GM21576 (cell line): ENCODE measurements at regions not wholly inside any gene's neighbourhood (a gene's known extent, or its start where the extent isn't known, plus 50 kb on each side); places are given as distances from the start of the nearest gene placed in this dataset.

Experiments used
- ATAC-seq: cut with Tn5 transposase; IDR thresholded peaks from one replicate; pipeline ENCODE4 v1.9.1; 2021; ENCODE audit warnings: mild to moderate bottlenecking, moderate library complexity; ENCODE audit not compliant: unreplicated experiment

- ATAC-seq, result no peak
Observed at GRCh38 chr18:45119876-45120275, 439.2 kb downstream of the SETBP1 start.

DNA sequence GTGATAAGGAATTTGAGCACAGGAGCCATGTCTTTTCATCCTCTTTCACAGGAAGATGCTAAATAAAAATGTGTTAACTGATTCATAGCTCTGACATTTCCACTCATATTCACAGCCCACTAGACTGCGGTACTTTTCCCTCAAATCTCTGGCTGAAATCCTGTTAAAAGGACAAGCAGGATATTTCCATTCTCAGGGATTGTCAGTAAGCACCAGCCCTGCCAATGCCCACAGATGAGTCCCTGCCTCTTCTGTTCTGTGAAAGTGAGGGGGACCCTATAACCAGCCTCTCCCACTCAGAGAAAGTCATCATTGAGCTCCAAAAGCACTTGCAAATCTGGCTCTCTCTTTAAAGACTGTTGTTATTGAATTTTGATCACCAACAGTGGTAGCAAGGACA, 440.5 kb downstream of the SETBP1 start:
- no peak for ATAC-seq

- no peak for ATAC-seq
Observed at GRCh38 chr18:45122506-45122905, 441.8 kb downstream of the SETBP1 start.

DNA sequence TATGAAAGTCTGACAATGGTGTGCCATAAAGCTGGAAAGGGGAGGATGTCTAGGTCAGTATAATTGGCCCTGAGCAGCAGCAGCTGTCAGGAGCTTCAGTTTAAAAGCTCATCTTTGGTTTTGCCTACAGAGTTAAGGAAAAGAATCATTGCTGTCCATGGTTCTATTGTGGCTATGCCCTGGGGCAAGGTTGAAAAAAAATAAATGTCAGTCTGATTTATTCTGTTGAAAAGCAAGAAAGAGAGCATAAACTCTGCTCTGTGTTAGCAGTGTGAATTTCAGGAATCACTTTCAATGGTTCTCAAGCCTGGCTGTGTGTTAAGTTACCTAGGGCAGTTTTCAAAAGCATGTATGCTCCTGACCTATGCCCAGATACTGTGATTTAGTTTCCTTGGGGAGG, 446.7 kb downstream of the SETBP1 start:
- no peak for ATAC-seq

GRCh38 chr18:45133276-45133675, 452.6 kb downstream of the SETBP1 start:
- ATAC-seq, result no peak

DNA sequence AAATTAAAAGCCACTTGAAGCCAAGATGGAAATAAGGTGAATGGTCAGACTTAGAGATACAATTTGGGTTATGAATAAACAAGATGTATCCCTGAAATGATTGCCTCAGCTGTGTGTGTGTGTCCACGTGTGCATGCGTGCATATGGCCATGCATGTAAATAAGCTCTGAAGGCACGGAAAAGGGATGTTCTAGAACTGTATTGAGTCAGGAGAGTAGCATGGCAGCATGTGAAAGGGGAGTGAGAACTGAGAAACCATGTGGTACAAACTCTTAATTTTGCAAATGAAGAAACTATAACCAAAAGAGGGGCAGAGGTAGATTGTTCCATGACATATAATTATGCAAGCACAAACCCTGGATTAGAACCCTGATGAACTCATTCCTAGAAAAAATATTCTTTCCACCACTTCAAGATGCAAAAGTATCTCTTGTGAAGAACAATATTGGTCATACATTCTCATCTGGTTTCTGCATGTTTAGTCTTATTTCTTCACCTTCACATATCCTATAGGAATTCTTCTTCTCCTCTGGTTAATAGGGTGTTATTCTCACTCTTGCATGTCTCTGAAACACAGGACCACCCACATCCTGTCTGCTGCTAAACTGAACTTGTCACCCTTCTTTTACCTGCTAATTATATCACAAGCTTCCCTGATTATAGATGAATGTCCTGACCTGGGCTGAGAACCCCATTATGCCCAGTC, 455.8 kb downstream of the SETBP1 start:
- no peak for ATAC-seq

DNA sequence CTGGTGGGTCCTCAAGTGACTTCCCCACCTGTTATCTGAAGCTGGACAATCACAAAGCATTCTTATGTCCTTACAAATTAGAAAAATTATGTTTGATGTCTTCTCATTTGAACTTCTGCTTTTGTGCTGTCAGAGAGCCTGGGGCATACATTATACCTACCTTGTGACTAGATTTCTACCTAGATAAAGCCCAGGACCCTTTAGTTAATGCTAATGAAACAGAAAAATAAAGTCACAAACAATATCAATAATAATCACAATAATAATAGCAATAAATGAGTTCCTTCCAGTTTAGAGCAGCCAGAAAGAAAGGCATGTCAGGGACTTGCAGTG, 456.4 kb downstream of the SETBP1 start:
- no peak for ATAC-seq

- no peak for ATAC-seq
Observed at GRCh38 chr18:45139478-45139877, 458.8 kb downstream of the SETBP1 start.

- ATAC-seq, result no peak
Observed at GRCh38 chr18:45142868-45143267, 462.2 kb downstream of the SETBP1 start.

- ATAC-seq, result no peak
Observed at GRCh38 chr18:45149712-45150111, 465.6 kb upstream of the SLC14A2 start.

DNA sequence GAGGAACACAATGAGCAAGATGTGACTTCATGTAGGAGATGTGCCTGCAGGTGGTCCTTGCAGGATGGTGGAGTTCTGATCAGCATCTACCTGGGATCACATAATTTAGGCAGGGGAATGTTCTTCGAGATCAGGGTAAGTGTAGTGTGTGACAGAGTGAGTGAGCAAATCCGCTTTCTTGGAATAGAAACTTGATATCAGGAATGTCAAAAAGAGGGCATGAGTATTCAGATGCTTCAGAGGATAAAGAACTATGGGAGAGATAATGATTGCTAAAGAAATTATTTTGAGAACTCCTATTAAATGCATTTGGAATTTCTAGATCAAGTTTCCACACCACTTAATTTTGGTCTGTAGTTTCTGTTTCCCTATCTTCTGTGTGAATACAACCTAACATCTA, 463.6 kb upstream of the SLC14A2 start:
- ATAC-seq, result no peak

- ATAC-seq, result no peak
Observed at GRCh38 chr18:45155526-45155925, 459.8 kb upstream of the SLC14A2 start.

GRCh38 chr18:45156946-45157345, 458.3 kb upstream of the SLC14A2 start:
- ATAC-seq, result no peak

GRCh38 chr18:45157576-45157975, 457.7 kb upstream of the SLC14A2 start:
- no peak for ATAC-seq

DNA sequence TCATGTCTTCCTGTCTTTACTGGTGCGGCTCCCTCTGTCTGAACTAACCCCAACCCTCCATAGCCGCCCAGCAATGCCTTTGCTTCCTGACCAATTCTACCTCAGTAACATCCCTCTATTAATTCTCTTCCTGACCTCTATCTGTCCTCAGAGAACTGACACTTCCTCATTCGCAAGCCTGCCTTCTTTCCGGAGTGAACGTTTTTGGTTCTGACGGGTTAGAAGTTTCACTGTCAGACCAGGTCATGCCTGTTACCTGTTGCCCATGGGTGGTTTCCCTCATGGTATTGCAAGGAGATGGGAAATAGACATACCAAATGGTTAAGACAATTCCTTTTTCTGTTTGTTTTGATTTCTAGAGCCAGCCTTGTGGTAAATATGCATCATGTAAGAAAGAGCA, 453.4 kb upstream of the SLC14A2 start:
- peak; percentile 61 for ATAC-seq

DNA sequence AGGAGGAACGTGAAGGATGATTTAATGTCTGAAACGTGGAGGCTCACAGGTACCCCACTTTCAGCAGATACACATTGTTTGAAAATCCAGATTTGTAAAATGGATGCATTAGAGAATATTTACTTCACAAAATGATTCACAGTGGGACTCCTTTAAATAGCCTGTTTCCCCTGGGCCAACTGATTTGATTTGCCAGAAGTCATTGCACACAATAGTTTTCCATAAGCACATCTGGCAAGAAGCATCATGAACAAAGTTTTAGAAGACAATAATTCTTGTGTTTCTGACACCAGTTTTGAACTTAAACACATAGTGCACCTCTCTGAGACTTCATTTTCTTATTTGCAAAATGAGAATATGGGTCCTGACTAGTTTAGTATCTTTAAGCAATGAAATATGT, 451.4 kb upstream of the SLC14A2 start:
- no peak for ATAC-seq

GRCh38 chr18:45164551-45164950, 450.7 kb upstream of the SLC14A2 start:
- no peak for ATAC-seq

DNA sequence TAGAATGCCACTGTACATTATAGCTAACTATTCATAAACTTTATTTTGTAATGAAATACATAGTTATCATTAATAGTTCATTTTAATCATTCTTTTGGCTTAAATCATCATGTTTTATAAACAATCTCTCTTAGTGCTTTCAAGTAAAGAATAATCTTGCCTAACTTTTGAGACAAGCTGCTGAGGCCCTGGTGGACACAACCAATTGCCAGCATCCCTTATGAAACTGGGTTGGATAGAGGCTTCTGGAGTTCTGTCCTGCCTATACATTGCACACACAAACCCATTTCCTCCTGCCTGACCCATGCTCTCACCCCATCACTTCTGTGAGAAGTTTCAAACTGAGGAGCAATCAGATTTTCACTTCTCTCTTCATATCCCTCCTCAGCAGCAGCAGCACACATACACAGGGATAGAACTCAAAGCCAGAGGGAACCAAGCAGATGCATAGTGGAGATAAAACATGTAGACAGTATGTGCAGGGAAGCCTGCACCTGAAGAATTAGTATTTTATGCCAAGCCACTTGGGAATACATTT, 450.0 kb upstream of the SLC14A2 start:
- ATAC-seq, result no peak

DNA sequence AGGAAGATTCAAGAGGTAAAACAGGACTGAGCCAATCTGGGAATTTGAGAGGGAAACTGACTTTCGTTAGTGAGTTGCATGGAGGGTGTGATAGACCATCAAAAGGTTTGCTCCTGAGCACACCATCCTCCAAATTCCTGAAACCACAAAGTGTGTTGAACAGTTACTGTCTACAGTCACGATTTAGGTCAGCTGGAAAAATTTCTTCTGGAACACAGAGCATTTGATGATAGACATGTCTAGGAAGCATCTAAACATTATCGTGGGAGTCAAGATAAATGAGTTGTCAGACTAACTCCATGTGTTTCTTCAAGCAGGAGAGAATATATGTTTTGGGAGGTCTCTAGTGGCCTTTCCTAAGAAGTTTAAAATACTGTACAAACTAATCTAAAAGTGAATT, 449.4 kb upstream of the SLC14A2 start:
- ATAC-seq, result no peak

GRCh38 chr18:45166341-45166835, 448.9 kb upstream of the SLC14A2 start:
- no peak for ATAC-seq

DNA sequence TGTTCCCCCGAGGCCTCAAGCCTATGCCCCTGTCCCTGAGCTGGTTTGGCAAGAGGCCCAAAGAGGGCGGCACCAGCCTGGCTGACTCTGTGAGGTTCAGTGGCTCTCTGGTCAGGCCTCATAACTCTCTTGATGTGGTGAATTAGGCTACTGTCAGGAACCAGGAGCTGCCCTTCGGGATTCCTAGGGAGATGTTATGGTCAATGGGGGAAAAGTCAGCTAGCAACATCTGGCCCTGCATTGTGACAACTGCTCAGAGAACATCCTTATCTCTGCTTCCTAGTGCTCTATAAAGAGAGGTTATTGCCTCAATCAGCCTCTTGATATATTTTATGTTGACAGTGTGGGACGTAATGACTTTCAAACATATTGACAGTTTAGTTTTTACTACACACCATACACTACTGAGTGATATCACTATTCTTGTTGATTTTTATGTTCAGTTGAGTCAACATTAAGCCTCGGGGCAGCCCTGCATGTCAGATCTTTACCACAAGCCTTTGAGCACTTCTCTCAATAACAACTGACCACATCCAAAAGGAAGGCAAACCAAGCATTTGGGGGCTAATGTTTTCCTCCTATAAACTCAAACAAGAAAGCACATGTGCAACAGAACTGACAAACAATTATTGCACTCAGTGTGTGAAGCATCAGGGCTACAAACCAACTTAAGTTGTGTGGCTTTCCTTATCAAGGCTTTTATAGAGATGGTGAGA, 448.3 kb upstream of the SLC14A2 start:
- no peak for ATAC-seq

- no peak for ATAC-seq
Observed at GRCh38 chr18:45167631-45168280, 447.5 kb upstream of the SLC14A2 start.
